ENCODE measurements at regions not wholly inside any gene's neighbourhood (a gene's known extent, or its start where the extent isn't known, plus 50 kb on each side); places are given as distances from the start of the nearest gene placed in this dataset.
"Not testable (repeated sequence)": the region's sequence is repeated elsewhere in the genome, so short reads cannot be mapped to it uniquely, and the experiment has no call there.

DNA sequence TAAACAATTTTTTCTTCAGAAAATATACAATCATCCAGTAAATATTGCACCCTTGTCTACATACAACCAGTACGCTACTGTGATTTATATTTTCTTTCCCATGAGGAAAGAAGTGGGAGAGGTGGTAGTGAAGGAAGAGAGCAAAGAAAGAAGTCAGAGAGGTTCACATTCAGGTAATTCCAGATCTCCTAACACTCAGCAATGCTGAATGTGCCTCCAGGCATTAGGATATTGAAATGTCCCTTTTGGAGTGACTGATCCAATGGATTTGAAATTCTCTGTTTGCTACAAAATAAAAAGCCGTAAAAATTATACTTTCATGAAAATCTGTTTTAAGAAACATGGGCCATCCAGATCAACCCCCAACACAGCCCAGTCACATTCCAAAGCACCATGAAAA is 211.9 kb upstream of the NR3C2 start:
- Histone ChIP-seq H3K9me3 (no peaks in the 10 kb centered on the region), H3K4me1 (no peaks in the 10 kb centered on the region), H3K27ac (no peak overlapping the region), H3K27me3 (no peaks in the 10 kb centered on the region), H3K36me3 (no peaks in the 10 kb centered on the region), H3K4me3 (no peak overlapping the region)
- TF ChIP-seq, protein P1, sequence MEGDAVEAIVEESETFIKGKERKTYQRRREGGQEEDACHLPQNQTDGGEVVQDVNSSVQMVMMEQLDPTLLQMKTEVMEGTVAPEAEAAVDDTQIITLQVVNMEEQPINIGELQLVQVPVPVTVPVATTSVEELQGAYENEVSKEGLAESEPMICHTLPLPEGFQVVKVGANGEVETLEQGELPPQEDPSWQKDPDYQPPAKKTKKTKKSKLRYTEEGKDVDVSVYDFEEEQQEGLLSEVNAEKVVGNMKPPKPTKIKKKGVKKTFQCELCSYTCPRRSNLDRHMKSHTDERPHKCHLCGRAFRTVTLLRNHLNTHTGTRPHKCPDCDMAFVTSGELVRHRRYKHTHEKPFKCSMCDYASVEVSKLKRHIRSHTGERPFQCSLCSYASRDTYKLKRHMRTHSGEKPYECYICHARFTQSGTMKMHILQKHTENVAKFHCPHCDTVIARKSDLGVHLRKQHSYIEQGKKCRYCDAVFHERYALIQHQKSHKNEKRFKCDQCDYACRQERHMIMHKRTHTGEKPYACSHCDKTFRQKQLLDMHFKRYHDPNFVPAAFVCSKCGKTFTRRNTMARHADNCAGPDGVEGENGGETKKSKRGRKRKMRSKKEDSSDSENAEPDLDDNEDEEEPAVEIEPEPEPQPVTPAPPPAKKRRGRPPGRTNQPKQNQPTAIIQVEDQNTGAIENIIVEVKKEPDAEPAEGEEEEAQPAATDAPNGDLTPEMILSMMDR (IDR thresholded peaks at IDR 0.05), result no peak
- intact Hi-C loops (cut with DNase I; ENCODE audit: low total_unique reads), result no loop called here
- no peak for DNase-seq

DNA sequence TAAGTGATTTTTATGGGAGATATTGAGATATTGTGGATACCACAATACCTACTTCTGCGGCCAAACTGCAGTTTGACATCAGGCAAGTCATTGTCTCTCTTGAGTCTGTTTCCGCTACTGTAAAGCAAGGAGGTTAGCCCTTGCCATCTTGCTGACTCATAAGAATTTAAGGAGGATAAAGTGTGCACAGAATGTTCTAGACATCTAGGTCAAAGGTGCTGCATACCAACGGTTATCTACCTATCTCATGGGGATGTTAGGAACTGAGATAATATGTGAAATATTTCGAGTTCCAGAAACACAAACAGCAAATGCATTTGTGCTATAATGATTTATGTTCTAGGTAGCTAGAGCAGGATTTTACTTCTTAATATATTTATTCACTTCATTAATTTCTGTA is 211.5 kb upstream of the NR3C2 start:
- Histone ChIP-seq H3K9me3 (no peaks in the 10 kb centered on the region), H3K4me3 (no peak overlapping the region), H3K27me3 (no peaks in the 10 kb centered on the region), H3K4me1 (no peaks in the 10 kb centered on the region), H3K36me3 (no peaks in the 10 kb centered on the region), H3K27ac (no peak overlapping the region)
- TF ChIP-seq, protein P1 (IDR thresholded peaks at IDR 0.05), result no peak
- intact Hi-C loops (cut with DNase I; ENCODE audit: low total_unique reads), result no loop called here
- no peak for DNase-seq

DNA sequence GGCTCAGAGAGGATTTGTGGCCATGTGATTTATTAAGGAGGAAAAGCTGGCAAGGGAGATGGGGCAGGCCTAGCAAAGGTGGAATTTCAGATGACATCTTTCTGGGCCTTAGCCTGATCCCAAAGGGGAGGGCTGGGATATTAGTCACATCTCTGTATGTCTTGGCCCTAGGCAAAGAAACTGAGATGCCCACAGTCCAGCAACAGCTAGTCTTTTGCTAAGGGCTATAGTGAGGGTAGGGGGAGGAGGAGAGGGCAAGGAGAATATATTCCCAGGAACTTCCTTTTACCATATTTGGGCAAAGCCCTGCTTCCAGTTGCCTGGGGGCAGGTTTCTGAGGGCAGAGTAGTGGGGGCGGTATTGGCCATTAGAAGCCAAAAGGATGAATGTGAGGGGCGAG is 209.8 kb upstream of the NR3C2 start:
- Histone ChIP-seq H3K4me1 (no peaks in the 10 kb centered on the region), H3K27me3 (no peaks in the 10 kb centered on the region), H3K27ac (no peak overlapping the region), H3K4me3 (no peak overlapping the region), H3K36me3 (no peaks in the 10 kb centered on the region), H3K9me3 (no peaks in the 10 kb centered on the region)
- no peak for DNase-seq
- TF ChIP-seq, protein P1 (IDR thresholded peaks at IDR 0.05), result no peak
- intact Hi-C loops (cut with DNase I; ENCODE audit: low total_unique reads), result no loop called here

DNA sequence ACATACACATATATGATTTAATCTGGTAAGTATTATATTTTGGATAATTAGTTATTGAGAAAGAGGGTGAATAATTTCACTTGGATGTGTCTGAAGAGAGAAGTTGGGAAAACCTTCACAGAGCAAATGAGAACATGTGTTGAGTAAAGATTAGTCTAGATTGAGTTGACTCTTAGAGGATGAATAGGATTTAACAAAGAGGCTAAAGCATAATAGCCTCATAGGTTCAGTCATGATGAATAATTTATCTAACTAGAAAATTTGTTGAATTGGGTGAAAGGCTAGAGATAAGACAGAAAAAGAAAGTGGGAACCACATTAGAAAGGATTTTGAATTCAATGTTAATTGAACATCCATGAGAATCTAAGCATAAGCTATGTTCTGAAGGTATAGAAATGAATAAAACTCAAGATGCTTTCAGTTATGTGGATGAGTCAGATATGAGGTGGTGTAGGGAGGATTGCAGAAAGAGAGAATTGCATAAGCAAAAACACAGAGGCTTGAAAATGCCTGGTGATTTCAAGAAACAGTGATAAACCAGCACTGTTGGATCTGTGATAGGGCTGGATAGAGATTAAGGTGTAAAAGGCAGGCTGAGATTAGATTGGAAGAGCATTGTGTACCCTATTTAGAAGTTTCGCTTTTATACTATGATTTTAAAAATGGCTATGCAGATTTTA is 207.6 kb upstream of the NR3C2 start:
- Histone ChIP-seq H3K9me3 (no peaks in the 10 kb centered on the region), H3K4me3 (no peak overlapping the region), H3K4me1 (no peaks in the 10 kb centered on the region), H3K36me3 (no peaks in the 10 kb centered on the region), H3K27ac (no peak overlapping the region), H3K27me3 (no peaks in the 10 kb centered on the region)
- intact Hi-C loops (cut with DNase I; ENCODE audit: low total_unique reads), result no loop called here
- DNase-seq, result no peak
- TF ChIP-seq, protein P1 (IDR thresholded peaks at IDR 0.05), result no peak

DNA sequence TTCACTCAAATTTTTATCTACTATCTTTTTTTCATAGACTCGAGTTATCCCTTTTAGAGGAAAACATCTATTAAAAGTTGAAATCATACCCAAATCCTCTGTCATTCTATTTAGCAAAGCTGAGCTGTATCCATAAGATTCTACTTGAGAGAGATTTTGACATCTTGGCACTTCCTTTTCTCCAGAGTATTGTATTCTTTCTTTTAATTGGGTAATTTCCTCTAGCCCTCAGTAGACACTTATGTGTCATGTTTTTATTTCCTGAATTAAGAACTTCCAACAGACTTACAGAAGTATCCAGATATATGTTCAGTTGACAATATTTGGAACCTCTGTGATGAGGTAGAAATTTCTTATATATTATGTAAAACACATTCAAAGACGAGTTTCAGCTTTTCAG is 201.6 kb upstream of the NR3C2 start:
- H3K4me1 ChIP-seq, result peaks cover 0 to 8% (median 0%) of the 10 kb centered on the region in 4 donors
- H3K27me3 ChIP-seq, result no peaks in the 10 kb centered on the region
- TF ChIP-seq, protein P1 (IDR thresholded peaks at IDR 0.05), result no peak
- no peaks in the 10 kb centered on the region for H3K36me3 ChIP-seq
- no peak overlapping the region for H3K4me3 ChIP-seq
- H3K9me3 ChIP-seq, result no peaks in the 10 kb centered on the region
- DNase-seq, result no peak
- intact Hi-C loops (cut with DNase I; ENCODE audit: low total_unique reads), result no loop called here
- no peak overlapping the region for H3K27ac ChIP-seq

DNA sequence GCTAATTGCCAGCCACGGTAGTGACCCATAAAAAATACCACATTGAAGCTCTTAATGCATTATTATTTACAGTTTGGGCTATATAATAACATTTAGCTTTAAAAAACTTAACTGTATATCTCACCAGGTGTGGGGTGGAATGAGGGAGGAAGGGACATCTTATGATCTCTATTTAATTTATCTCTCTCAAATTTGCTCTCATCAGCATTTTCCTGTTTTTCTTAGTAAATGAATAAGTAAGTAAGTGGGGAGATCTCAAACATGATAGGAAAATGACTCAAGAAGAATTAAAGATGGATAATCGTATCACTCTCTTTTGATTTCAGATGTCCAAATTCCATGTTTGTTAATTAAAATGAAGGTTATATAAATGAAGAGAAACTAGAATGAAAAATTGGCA is 200.7 kb upstream of the NR3C2 start:
- no peaks in the 10 kb centered on the region for H3K36me3 ChIP-seq
- TF ChIP-seq, protein P1 (IDR thresholded peaks at IDR 0.05), result no peak
- peaks cover 0 to 8% (median 0%) of the 10 kb centered on the region in 4 donors for H3K4me1 ChIP-seq
- intact Hi-C loops (cut with DNase I; ENCODE audit: low total_unique reads), result no loop called here
- no peak overlapping the region for H3K27ac ChIP-seq
- no peak overlapping the region for H3K4me3 ChIP-seq
- DNase-seq, result no peak
- no peaks in the 10 kb centered on the region for H3K9me3 ChIP-seq
- H3K27me3 ChIP-seq, result no peaks in the 10 kb centered on the region

DNA sequence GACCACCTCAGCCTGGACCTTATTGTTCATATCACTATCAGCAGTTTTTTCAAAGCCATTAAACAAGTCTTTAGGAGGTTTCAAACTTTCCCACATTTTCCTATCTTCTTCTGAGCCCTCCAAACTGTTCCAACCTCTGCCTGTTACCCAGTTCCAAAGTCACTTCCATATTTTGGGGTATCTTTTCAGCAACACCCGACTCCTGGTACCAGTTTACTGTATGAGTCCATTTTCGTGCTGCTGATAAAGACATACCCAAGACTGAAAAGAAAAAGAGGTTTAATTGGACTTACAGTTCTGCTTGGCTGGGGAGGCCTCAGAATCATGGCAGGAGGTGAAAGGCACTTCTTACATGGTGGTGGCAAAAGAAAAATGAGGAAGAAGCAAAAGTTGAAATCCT is 195.9 kb upstream of the NR3C2 start:
- H3K36me3 ChIP-seq; intact Hi-C loops (cut with DNase I; ENCODE audit: low total_unique reads); H3K4me3 ChIP-seq; H3K4me1 ChIP-seq; H3K27me3 ChIP-seq; H3K27ac ChIP-seq; DNase-seq; H3K9me3 ChIP-seq: not testable (repeated sequence)

DNA sequence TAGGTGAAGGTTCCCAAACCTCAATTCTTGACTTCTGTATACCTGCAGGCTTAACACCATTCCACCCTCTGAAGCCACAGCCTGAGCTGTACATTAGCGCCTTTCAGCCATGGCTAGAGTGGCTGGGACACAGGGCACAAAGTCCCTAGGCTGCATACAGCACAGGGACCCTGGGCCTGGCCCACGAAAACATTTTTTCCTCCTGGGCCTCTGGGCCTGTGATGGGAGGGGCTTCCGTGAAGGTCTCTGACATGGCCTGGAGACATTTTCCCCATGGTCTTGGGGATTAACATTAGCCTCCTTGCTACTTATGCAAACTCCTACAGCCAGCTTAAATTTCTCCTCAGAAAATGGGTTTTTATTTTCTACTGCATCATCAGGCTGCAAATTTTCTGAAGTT is 195.2 kb upstream of the NR3C2 start:
- H3K4me1 ChIP-seq; DNase-seq; H3K27ac ChIP-seq; H3K36me3 ChIP-seq; H3K27me3 ChIP-seq; H3K4me3 ChIP-seq; H3K9me3 ChIP-seq; intact Hi-C loops (cut with DNase I; ENCODE audit: low total_unique reads): not testable (repeated sequence)

Measured in tibial artery (tissue), 4 donors.